KMS-11 (cell line): ENCODE measurements at regions not wholly inside any gene's neighbourhood (a gene's known extent, or its start where the extent isn't known, plus 50 kb on each side); places are given as distances from the start of the nearest gene placed in this dataset.
"Not testable (repeated sequence)": the region's sequence is repeated elsewhere in the genome, so short reads cannot be mapped to it uniquely, and the experiment has no call there.

ENCODE experiments used
- H2AFZ ChIP-seq: fragments of 200-600 bp; sonication (generic); 2 replicates; pipeline ENCODE4 v1.6.1; 2016; ENCODE audit warnings: antibody characterized with exemption, mixed run types, low read depth
- H3K27ac ChIP-seq: fragments of 200-600 bp; sonication (generic); 2 replicates; pipeline ENCODE4 v1.6.1; 2016; ENCODE audit warnings: mild to moderate bottlenecking, mixed run types
- H3K27me3 ChIP-seq: fragments of 200-600 bp; sonication (generic); 2 replicates; pipeline ENCODE4 v1.6.1; 2017; ENCODE audit warnings: mild to moderate bottlenecking, low read depth, mixed run types, moderate library complexity; ENCODE audit not compliant: insufficient read depth
- H3K36me3 ChIP-seq: fragments of 200-600 bp; sonication (generic); 2 replicates; pipeline ENCODE4 v1.6.1; 2017; ENCODE audit warnings: mild to moderate bottlenecking, mixed run types; ENCODE audit not compliant: insufficient read depth
- H3K4me1 ChIP-seq: fragments of 200-600 bp; sonication (generic); 2 replicates; pipeline ENCODE4 v1.6.1; 2016; ENCODE audit warnings: mild to moderate bottlenecking, low read depth, mixed run types; ENCODE audit not compliant: poor library complexity, severe bottlenecking
- H3K4me2 ChIP-seq: fragments of 200-600 bp; sonication (generic); 2 replicates; pipeline ENCODE4 v1.7.0; 2016; ENCODE audit warnings: mild to moderate bottlenecking, mixed run types
- H3K4me3 ChIP-seq: fragments of 200-600 bp; sonication (generic); IDR thresholded peaks from 2 replicates; pipeline ENCODE4 v1.6.1; 2017; ENCODE audit warnings: low read depth, low read length, mixed read lengths; ENCODE audit not compliant: insufficient read depth
- H3K79me2 ChIP-seq: fragments of 200-600 bp; sonication (generic); 2 replicates; pipeline ENCODE4 v1.6.1; 2016; ENCODE audit warnings: low read depth, mixed run types; ENCODE audit not compliant: insufficient read depth
- H3K9ac ChIP-seq: fragments of 200-600 bp; sonication (generic); 2 replicates; pipeline ENCODE4 v1.6.1; 2016; ENCODE audit warnings: mild to moderate bottlenecking, mixed run types
- H4K20me1 ChIP-seq: fragments of 200-600 bp; sonication (generic); 2 replicates; pipeline ENCODE4 v1.6.1; 2016; ENCODE audit warnings: mild to moderate bottlenecking, mixed run types; ENCODE audit not compliant: insufficient read depth
- CTCF ChIP-seq: fragments of 200-600 bp; sonication (generic); conservative IDR thresholded peaks from 2 replicates; pipeline ENCODE4 v1.6.1; 2017; ENCODE audit warnings: low read depth, mild to moderate bottlenecking, antibody characterized with exemption, low read length, moderate library complexity, mixed read lengths

- Histone ChIP-seq H3K4me2 (no peak overlapping the region), H3K4me1 (no peaks in the 10 kb centered on the region), H3K9ac (no peak overlapping the region), H3K27ac (no peak overlapping the region), H3K27me3 (no peaks in the 10 kb centered on the region), H2AFZ (no peak overlapping the region), H3K36me3 (no peaks in the 10 kb centered on the region), H3K79me2 (no peaks in the 10 kb centered on the region), H3K4me3 (no peak overlapping the region), H4K20me1 (no peaks in the 10 kb centered on the region)
- TF ChIP-seq CTCF: no peak
Measured at GRCh38 chr5:143922718-143923117, 110.8 kb downstream of the HMHB1 start.

GRCh38 chr5:143923634-143924266 lies 111.8 kb downstream of the HMHB1 start:
- Histone ChIP-seq H3K9ac (no peak overlapping the region), H2AFZ (no peak overlapping the region), H3K4me3 (no peak overlapping the region), H3K4me1 (no peaks in the 10 kb centered on the region), H3K27ac (no peak overlapping the region), H3K4me2 (no peak overlapping the region), H3K27me3 (no peaks in the 10 kb centered on the region), H3K36me3 (no peaks in the 10 kb centered on the region), H4K20me1 (no peaks in the 10 kb centered on the region), H3K79me2 (no peaks in the 10 kb centered on the region)
- TF ChIP-seq CTCF: no peak

GRCh38 chr5:143924311-143924978 lies 112.5 kb downstream of the HMHB1 start:
- H2AFZ ChIP-seq: no peak overlapping the region

GRCh38 chr5:143924979-143925325 lies 113.0 kb downstream of the HMHB1 start:
- not testable (repeated sequence) for H3K27me3 ChIP-seq, H3K4me1 ChIP-seq, H3K9ac ChIP-seq, H3K4me2 ChIP-seq, H3K4me3 ChIP-seq, H2AFZ ChIP-seq, H3K27ac ChIP-seq, H3K79me2 ChIP-seq, H4K20me1 ChIP-seq, H3K36me3 ChIP-seq

More at GRCh38 chr5:143924311-143924978, 112.5 kb downstream of the HMHB1 start:
- H4K20me1 ChIP-seq: no peaks in the 10 kb centered on the region
- no peak overlapping the region for H3K9ac ChIP-seq
- no peaks in the 10 kb centered on the region for H3K36me3 ChIP-seq
- no peaks in the 10 kb centered on the region for H3K4me1 ChIP-seq
- no peak overlapping the region for H3K4me3 ChIP-seq
- H3K79me2 ChIP-seq: no peaks in the 10 kb centered on the region
- no peak overlapping the region for H3K4me2 ChIP-seq
- TF ChIP-seq CTCF: no peak
- no peaks in the 10 kb centered on the region for H3K27me3 ChIP-seq
- no peak overlapping the region for H3K27ac ChIP-seq

GRCh38 chr5:143929486-143929885 lies 117.5 kb downstream of the HMHB1 start:
- Histone ChIP-seq H3K36me3 (no peaks in the 10 kb centered on the region), H4K20me1 (no peaks in the 10 kb centered on the region), H3K4me2 (no peak overlapping the region), H3K9ac (no peak overlapping the region), H3K79me2 (no peaks in the 10 kb centered on the region), H3K4me3 (no peak overlapping the region), H3K27ac (no peak overlapping the region), H2AFZ (no peak overlapping the region), H3K4me1 (no peaks in the 10 kb centered on the region), H3K27me3 (no peaks in the 10 kb centered on the region)
- no peak for TF ChIP-seq CTCF
